ENCODE measurements at regions not wholly inside any gene's neighbourhood (a gene's known extent, or its start where the extent isn't known, plus 50 kb on each side); places are given as distances from the start of the nearest gene placed in this dataset.

- no peak for DNase-seq
- Histone ChIP-seq H3K27ac (no peak overlapping the region), H3K36me3 (no peaks in the 10 kb centered on the region), H3K27me3 (no peaks in the 10 kb centered on the region), H3K9me3 (no peaks in the 10 kb centered on the region), H3K4me1 (no peaks in the 10 kb centered on the region), H3K4me3 (no peak overlapping the region)
- WGBS, 2 donors (ENCODE audit: low coverage in 1 of 2) = 84 to 100% methylated on average over 1 to 3 of the region's 3 CpGs
- in situ Hi-C loops (cut with MboI; ENCODE audit: low pct_ligation_motif_present in 1 of 4, low pct_unique_long_range_greater_than_20kb in 1 of 4, low sequenced_read_pairs in 3 of 4) (loop anchor here (10.0 kb wide), 3 partner anchors 64 to 604 kb away; no protein-coding TSS in a partner anchor), intact Hi-C loops (cut with DNase I; ENCODE audit: low total_unique reads) (no loop called here)
- TF ChIP-seq POLR2A (IDR thresholded peaks at IDR 0.05) = no peak
- TF ChIP-seq, protein P1, sequence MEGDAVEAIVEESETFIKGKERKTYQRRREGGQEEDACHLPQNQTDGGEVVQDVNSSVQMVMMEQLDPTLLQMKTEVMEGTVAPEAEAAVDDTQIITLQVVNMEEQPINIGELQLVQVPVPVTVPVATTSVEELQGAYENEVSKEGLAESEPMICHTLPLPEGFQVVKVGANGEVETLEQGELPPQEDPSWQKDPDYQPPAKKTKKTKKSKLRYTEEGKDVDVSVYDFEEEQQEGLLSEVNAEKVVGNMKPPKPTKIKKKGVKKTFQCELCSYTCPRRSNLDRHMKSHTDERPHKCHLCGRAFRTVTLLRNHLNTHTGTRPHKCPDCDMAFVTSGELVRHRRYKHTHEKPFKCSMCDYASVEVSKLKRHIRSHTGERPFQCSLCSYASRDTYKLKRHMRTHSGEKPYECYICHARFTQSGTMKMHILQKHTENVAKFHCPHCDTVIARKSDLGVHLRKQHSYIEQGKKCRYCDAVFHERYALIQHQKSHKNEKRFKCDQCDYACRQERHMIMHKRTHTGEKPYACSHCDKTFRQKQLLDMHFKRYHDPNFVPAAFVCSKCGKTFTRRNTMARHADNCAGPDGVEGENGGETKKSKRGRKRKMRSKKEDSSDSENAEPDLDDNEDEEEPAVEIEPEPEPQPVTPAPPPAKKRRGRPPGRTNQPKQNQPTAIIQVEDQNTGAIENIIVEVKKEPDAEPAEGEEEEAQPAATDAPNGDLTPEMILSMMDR (IDR thresholded peaks at IDR 0.05) = peak in 2 of 5 experiments; percentile 23 to 24
Measured at GRCh38 chr18:27608742-27609141, 423.6 kb upstream of the CHST9 start.

GRCh38 chr18:27608174-27608573 lies 423.1 kb upstream of the CHST9 start:
- Histone ChIP-seq H3K27me3 (no peaks in the 10 kb centered on the region), H3K36me3 (no peaks in the 10 kb centered on the region), H3K4me3 (no peak overlapping the region), H3K27ac (no peak overlapping the region), H3K9me3 (no peaks in the 10 kb centered on the region), H3K4me1 (no peaks in the 10 kb centered on the region)
- intact Hi-C loops (cut with DNase I; ENCODE audit: low total_unique reads) = no loop called here
- no peak for DNase-seq
- 62 to 66% methylated on average over 2 to 3 of the region's 3 CpGs for WGBS, 2 donors (ENCODE audit: low coverage in 1 of 2)
- in situ Hi-C loops (cut with MboI; ENCODE audit: low pct_ligation_motif_present in 1 of 4, low pct_unique_long_range_greater_than_20kb in 1 of 4, low sequenced_read_pairs in 3 of 4) = loop anchor here (10.0 kb wide), 3 partner anchors 63 to 603 kb away; no protein-coding TSS in a partner anchor
- TF ChIP-seq POLR2AphosphoS5 (IDR thresholded peaks at IDR 0.05) (no peak), EP300 (IDR thresholded peaks at IDR 0.05; ENCODE audit: low read depth) (no peak), POLR2A (IDR thresholded peaks at IDR 0.05) (no peak)
- TF ChIP-seq, protein P1 (IDR thresholded peaks at IDR 0.05) = no peak

DNA sequence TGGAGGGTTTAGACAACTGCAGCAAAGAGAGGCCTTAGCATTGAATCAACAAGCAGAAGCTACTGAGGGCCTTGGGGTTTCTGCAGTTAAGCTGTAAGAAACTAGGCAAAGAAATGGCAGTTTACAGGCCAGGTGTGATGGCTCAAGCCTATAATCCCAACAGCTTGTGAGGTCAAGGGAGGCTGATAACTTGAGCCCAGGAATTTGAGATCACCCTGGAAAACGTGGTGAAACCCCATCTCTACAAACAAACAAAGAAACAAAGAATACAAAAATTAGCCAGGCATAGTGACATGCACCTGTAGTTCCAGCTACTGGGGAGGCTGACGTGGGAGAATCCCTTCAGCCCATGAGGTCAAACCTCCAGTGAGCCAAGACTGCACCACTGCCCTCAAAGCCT lies 421.6 kb upstream of the CHST9 start:
- no peaks in the 10 kb centered on the region for H3K27me3 ChIP-seq
- H3K4me3 ChIP-seq = no peak overlapping the region
- H3K27ac ChIP-seq = no peak overlapping the region
- H3K9me3 ChIP-seq = no peaks in the 10 kb centered on the region
- no peak for DNase-seq
- H3K4me1 ChIP-seq = no peaks in the 10 kb centered on the region
- in situ Hi-C loops (cut with MboI; ENCODE audit: low pct_ligation_motif_present in 1 of 4, low pct_unique_long_range_greater_than_20kb in 1 of 4, low sequenced_read_pairs in 3 of 4) (loop anchor here (10.0 kb wide), 3 partner anchors 62 to 602 kb away; no protein-coding TSS in a partner anchor), intact Hi-C loops (cut with DNase I; ENCODE audit: low total_unique reads) (no loop called here)
- TF ChIP-seq POLR2AphosphoS5 (IDR thresholded peaks at IDR 0.05) = no peak
- TF ChIP-seq POLR2A (IDR thresholded peaks at IDR 0.05) = no peak
- TF ChIP-seq, protein P1 (IDR thresholded peaks at IDR 0.05) = no peak
- no peak for TF ChIP-seq EP300 (IDR thresholded peaks at IDR 0.05; ENCODE audit: low read depth)
- 29 to 44% methylated on average over 2 of the region's 2 CpGs for WGBS, 2 donors (ENCODE audit: low coverage in 1 of 2)
- H3K36me3 ChIP-seq = no peaks in the 10 kb centered on the region

DNA sequence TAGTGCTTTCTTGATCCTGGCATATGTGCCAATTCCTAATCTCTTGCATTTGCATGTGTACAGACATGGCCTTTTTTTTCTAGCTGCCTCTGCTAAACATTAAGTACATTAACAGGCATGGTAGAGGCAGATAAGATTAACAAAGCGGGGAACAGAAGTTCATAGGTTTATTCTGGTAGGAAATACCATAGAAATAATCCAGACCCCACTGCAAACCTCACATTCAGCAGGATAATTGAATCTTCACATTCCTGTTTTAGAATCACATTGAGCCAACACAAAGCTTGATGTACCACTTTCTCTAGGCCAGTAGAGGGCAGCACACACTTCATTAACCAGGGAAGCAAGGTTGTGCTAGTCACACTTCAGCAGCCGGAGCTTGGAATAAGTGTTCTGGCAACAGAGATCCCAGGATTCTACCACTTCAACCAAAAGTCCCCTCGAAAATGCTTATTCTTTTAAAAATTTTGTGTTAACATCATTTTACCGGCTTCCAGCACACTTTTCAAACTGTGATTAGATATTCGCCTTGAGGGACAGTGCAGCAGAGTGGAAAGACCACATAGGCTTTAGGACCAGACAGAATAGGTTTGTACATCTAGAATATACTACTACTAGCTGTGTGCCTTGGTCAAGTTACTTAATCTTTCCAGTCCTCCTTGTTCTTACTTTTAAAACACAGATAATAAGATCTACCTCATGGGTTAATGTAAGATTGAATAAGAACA lies 420.2 kb upstream of the CHST9 start:
- Histone ChIP-seq H3K9me3 (no peaks in the 10 kb centered on the region), H3K27me3 (no peaks in the 10 kb centered on the region), H3K4me1 (no peaks in the 10 kb centered on the region), H3K36me3 (no peaks in the 10 kb centered on the region), H3K27ac (no peak overlapping the region), H3K4me3 (no peak overlapping the region)
- WGBS, 2 donors (ENCODE audit: low coverage in 1 of 2) = 23 to 50% methylated on average over 2 to 5 of the region's 5 CpGs
- intact Hi-C loops (cut with DNase I; ENCODE audit: low total_unique reads) (no loop called here), in situ Hi-C loops (cut with MboI; ENCODE audit: low pct_ligation_motif_present in 1 of 4, low pct_unique_long_range_greater_than_20kb in 1 of 4, low sequenced_read_pairs in 3 of 4) (loop anchor here (10.0 kb wide), 3 partner anchors 60 to 600 kb away; no protein-coding TSS in a partner anchor)
- TF ChIP-seq POLR2A (IDR thresholded peaks at IDR 0.05) (no peak), EP300 (IDR thresholded peaks at IDR 0.05; ENCODE audit: low read depth) (no peak), POLR2AphosphoS5 (IDR thresholded peaks at IDR 0.05) (no peak)
- TF ChIP-seq, protein P1 (IDR thresholded peaks at IDR 0.05) = peak; percentile 50 to 76 (median 69)
- peak; percentile 25 for DNase-seq
